Stomach (tissue), 4 donors: ENCODE measurements at regions not wholly inside any gene's neighbourhood (a gene's known extent, or its start where the extent isn't known, plus 50 kb on each side); places are given as distances from the start of the nearest gene placed in this dataset.

ENCODE experiments used
- CTCF ChIP-seq, 7 experiments: fragments of 450-650 bp in 4 of 7; fragments of 200-600 bp in 3 of 7; sonication (generic) in 3 of 7; IDR thresholded peaks; one replicate each; pipeline ENCODE4 v1.5.1; 2016 to 2019; ENCODE audit warnings: antibody characterized with exemption in 7 of 7, control low read depth in 2 of 7, mild to moderate bottlenecking in 1 of 7
- EP300 ChIP-seq: sonication (generic); formaldehyde crosslinking; IDR thresholded peaks from one replicate; pipeline ENCODE4 v1.6.1; 2017; ENCODE audit warnings: antibody characterized with exemption
- POLR2A ChIP-seq, 4 donors: fragments of 450-650 bp; IDR thresholded peaks; one replicate each; pipeline ENCODE4 v1.6.1; 2016; ENCODE audit warnings: antibody characterized with exemption in 4 of 4, control low read depth in 2 of 4, mild to moderate bottlenecking in 1 of 4, moderate library complexity in 1 of 4
- POLR2AphosphoS5 ChIP-seq, 3 donors: sonication (generic); formaldehyde crosslinking; IDR thresholded peaks; one replicate each; pipeline ENCODE4 v1.6.1; 2016; ENCODE audit warnings: antibody characterized with exemption in 3 of 3

- TF ChIP-seq EP300 = no peak
- no peak for TF ChIP-seq CTCF (IDR thresholded peaks at IDR 0.05)
- no peak for TF ChIP-seq POLR2AphosphoS5 (IDR thresholded peaks at IDR 0.05)
- TF ChIP-seq POLR2A (IDR thresholded peaks at IDR 0.05) = no peak
Measured at GRCh38 chr10:124166431-124167125, 73.2 kb upstream of the CHST15 start.
